HG02678 (cell line): ENCODE measurements at regions not wholly inside any gene's neighbourhood (a gene's known extent, or its start where the extent isn't known, plus 50 kb on each side); places are given as distances from the start of the nearest gene placed in this dataset.

Experiments used
- ATAC-seq: cut with Tn5 transposase; IDR thresholded peaks from one replicate; pipeline ENCODE4 v1.9.1; 2021; ENCODE audit warnings: mild to moderate bottlenecking, moderate library complexity; ENCODE audit not compliant: unreplicated experiment

- ATAC-seq: no peak
These were observed 149.3 kb upstream of the TGFBR2 start for GRCh38 chr3:30457081-30457480.

- no peak for ATAC-seq
These were observed 148.7 kb upstream of the TGFBR2 start for GRCh38 chr3:30457726-30458125.

GRCh38 chr3:30458376-30459171 is 147.8 kb upstream of the TGFBR2 start:
- no peak for ATAC-seq

GRCh38 chr3:30461311-30461710 is 145.1 kb upstream of the TGFBR2 start:
- no peak for ATAC-seq

- no peak for ATAC-seq
These were observed 143.5 kb upstream of the TGFBR2 start for GRCh38 chr3:30462721-30463470.

GRCh38 chr3:30464381-30464780 is 142.0 kb upstream of the TGFBR2 start:
- ATAC-seq: no peak

- ATAC-seq: no peak
These were observed 140.9 kb upstream of the TGFBR2 start for GRCh38 chr3:30465454-30465853.

- ATAC-seq: no peak
These were observed 138.7 kb upstream of the TGFBR2 start for GRCh38 chr3:30467596-30468238.

GRCh38 chr3:30469133-30469532 is 137.3 kb upstream of the TGFBR2 start:
- ATAC-seq: no peak

- ATAC-seq: no peak
These were observed 135.9 kb upstream of the TGFBR2 start for GRCh38 chr3:30470496-30470895.

- no peak for ATAC-seq
These were observed 135.3 kb upstream of the TGFBR2 start for GRCh38 chr3:30471066-30471465.

- no peak for ATAC-seq
These were observed 134.5 kb upstream of the TGFBR2 start for GRCh38 chr3:30471796-30472489.

GRCh38 chr3:30473374-30474051 is 132.9 kb upstream of the TGFBR2 start:
- no peak for ATAC-seq

- no peak for ATAC-seq
These were observed 132.0 kb upstream of the TGFBR2 start for GRCh38 chr3:30474371-30474770.

GRCh38 chr3:30475038-30475808 is 131.2 kb upstream of the TGFBR2 start:
- peak; percentile 95 for ATAC-seq

- no peak for ATAC-seq
These were observed 130.6 kb upstream of the TGFBR2 start for GRCh38 chr3:30475809-30476178.

GRCh38 chr3:30476368-30477084 is 129.9 kb upstream of the TGFBR2 start:
- ATAC-seq: no peak

- ATAC-seq: no peak
These were observed 129.1 kb upstream of the TGFBR2 start for GRCh38 chr3:30477149-30477921.
